GM18505 (cell line): ENCODE measurements at regions not wholly inside any gene's neighbourhood (a gene's known extent, or its start where the extent isn't known, plus 50 kb on each side); places are given as distances from the start of the nearest gene placed in this dataset.

Experiments used
- ATAC-seq: cut with Tn5 transposase; IDR thresholded peaks from one replicate; pipeline ENCODE4 v1.9.1; 2021; ENCODE audit not compliant: unreplicated experiment
- POLR2A ChIP-seq: IDR thresholded peaks from 4 replicates; pipeline ENCODE4 v1.6.1; 2011; ENCODE audit warnings: borderline replicate concordance; ENCODE audit not compliant: insufficient read depth, insufficient read length; ENCODE audit errors: extremely low read depth

DNA sequence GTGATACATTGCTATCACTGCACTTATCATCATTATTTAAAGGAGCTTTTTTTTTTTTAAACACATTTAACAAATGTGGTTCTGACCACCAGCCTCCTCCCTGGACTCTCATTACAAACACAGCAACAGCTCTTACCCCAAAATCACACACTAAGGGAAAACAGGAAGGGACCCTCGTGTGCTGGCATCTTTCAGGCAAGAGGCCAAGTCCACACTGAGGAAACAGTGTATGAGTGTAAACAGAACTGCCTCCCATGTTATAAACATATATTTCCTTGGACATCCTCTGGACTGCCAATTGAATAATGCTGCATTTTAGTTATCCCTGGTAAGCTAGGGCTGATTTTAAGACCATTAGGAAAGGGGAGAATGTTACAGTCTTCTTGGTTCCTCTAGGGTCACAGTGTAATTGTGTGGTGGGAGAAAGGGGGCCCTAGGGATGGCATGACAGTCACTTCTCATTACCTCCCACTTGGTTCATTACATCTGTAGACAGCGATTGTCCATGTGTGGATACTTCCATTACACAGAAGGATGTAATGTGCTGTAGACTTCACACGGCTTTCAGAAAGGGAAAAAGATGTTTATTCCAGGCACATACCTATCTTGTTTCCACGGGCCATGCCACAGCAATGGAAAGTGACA is 244.6 kb upstream of the TET2 start:
- TF ChIP-seq POLR2A, result no peak
- ATAC-seq, result no peak

DNA sequence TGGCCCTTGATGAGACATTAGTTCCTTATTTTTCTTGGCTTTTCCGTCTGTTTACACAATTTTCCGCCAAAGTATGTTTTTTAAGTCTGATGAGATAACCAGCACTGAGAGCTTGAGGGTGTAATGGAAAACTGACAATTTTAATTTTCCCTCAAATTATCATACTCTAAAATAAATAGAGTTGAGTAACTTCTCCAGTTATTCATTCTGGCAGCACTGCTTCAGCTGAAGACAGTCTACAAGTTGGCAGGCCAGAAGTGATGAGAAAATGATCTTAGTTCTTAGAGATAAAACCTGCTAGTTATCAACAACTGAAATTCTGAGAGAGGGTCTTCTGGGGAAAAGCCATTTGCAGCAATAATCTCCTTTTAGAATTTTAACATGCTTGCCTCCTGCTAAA is 241.6 kb upstream of the TET2 start:
- no peak for ATAC-seq
- TF ChIP-seq POLR2A, result no peak

DNA sequence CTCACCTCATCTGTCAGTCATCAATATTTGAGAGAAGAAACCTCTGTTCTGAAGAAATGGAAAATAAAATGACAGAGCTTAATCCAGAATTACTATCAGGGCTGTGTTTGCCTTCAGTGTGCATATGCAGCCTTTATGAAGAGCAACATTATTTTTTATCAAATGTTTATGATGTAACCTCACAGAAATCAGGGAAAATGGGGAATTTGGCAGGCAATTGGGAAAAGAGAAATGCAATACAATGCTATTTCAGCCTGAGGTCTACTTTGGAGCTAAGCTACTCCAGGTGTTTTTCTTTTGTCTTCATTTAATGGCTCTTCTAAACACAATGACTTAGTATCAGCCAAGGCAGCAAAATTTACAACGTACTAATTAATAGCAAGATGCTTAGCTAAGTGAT is 241.1 kb upstream of the TET2 start:
- no peak for ATAC-seq
- TF ChIP-seq POLR2A, result no peak

DNA sequence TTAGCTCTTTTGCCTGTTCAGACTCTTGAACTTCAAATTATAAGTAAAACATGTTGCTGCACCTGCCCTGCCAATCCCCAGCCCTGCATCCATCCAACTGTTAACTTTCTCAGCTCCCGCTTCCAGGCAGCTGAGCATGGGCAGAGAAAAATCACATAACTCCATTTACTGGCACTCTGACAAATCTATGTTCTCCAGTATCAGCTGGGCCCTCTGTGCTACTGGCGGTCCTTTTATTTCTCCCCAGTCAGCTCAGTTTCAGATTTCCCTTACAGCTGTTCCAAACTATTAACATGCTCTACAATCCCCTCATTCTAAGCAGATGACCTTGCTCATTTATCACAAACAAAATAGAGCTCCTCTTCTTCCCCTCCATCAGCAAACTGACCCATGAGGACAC is 240.4 kb upstream of the TET2 start:
- ATAC-seq, result no peak
- no peak for TF ChIP-seq POLR2A

- ATAC-seq, result no peak
- no peak for TF ChIP-seq POLR2A
These were observed 239.5 kb upstream of the TET2 start for GRCh38 chr4:104907074-104907649.

DNA sequence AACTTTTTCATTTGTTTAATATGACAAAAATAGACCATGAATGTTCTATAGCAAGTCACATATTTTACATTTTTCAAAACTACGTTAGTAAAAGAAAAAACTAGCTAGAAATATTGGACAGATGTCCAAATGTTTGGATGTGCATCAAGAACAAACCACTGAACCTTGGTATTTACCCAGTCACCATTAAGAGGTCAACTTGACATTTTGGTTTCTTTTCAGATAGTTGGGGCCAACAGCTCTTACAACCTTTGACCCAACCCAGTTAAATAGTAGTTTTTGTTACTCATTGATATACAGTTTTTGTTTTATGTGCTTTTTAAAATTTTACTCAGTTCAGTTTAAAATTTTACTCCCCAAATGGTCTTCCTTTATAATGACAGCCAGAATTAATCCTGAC is 238.7 kb upstream of the TET2 start:
- ATAC-seq, result no peak
- no peak for TF ChIP-seq POLR2A

DNA sequence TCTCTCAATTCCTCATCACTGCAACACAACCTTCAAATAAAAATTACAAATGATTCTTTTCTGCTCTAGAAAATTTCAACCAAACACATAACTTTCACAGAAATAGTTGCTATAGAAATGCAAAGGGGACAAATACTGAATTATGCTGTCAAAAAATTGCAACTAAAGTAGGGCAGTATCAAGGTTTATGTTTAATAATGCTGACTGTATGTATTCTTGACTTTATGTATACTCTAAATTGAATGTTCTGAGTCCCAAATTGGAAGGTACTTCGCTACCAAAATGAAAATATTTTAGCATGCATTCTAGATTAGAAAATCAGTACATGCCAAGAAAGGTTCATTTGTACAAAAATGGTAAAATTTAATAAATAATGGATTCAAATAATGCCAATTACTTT is 237.3 kb upstream of the TET2 start:
- no peak for ATAC-seq
- no peak for TF ChIP-seq POLR2A

DNA sequence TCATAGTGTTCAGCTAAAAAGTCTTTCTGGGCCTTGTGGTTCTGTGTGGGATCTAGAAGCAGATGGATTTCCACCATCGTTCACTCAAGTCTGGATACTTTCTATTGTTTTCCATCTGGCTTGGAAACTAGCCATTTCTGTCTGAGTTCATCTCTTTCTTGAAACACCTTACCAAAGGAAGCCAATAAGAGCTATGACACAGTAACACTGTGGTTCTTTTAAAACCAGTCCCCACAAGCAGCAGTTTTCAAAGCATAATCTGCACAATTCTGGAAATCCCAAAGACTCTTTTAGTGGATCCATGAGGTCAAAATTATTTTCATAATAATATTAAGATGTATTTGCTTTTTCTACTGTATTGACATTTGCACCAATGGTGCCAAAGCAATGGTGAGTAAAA is 234.2 kb upstream of the TET2 start:
- TF ChIP-seq POLR2A, result no peak

DNA sequence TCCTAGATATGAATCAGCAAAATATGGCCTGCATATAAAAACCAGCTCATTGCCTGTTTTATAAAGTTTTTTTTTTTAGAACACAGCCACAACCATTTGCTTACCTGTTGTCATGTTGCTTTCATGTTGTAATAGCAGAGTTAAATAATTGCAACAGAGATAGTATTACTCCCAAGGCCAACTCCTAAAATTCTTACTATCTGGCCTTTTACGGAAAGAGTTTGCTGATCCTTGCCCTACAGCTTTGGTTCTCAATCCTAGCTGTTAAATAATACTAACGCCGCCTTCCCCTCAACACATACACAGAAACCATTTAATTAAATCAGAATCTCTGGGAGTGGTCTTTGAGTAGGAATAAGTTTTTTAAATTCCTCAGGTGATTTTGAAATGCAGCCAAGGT is 231.3 kb upstream of the TET2 start:
- no peak for TF ChIP-seq POLR2A
- no peak for ATAC-seq

More for the DNA sequence above, 234.2 kb upstream of the TET2 start:
- no peak for ATAC-seq

GRCh38 chr4:104915864-104916263 is 230.8 kb upstream of the TET2 start:
- TF ChIP-seq POLR2A, result no peak
- ATAC-seq, result no peak

GRCh38 chr4:104919406-104919805 is 227.3 kb upstream of the TET2 start:
- no peak for TF ChIP-seq POLR2A
- no peak for ATAC-seq

- TF ChIP-seq POLR2A, result no peak
- no peak for ATAC-seq
These were observed 216.4 kb upstream of the TET2 start for GRCh38 chr4:104930298-104930697.

GRCh38 chr4:104930745-104931736 is 215.6 kb upstream of the TET2 start:
- peak; percentile 67 for ATAC-seq

GRCh38 chr4:104938624-104939023 is 208.1 kb upstream of the TET2 start:
- no peak for ATAC-seq
- no peak for TF ChIP-seq POLR2A
